ENCODE measurements at regions not wholly inside any gene's neighbourhood (a gene's known extent, or its start where the extent isn't known, plus 50 kb on each side); places are given as distances from the start of the nearest gene placed in this dataset.

GRCh38 chr6:170211404-170212025, 79.4 kb downstream of the DLL1 start:
- Histone ChIP-seq H3K9me3 (no peaks in the 10 kb centered on the region), H3K4me3 (no peak overlapping the region), H3K27ac (no peak overlapping the region), H3K4me1 (no peaks in the 10 kb centered on the region), H3K36me3 (no peaks in the 10 kb centered on the region), H3K27me3 (peaks cover 11% of the 10 kb centered on the region)
- 62 to 68% methylated on average over 6 to 8 of the region's 14 CpGs for WGBS, 2 donors (ENCODE audit: low coverage in 1 of 2)
- ATAC-seq = no peak
- TF ChIP-seq CTCF (IDR thresholded peaks at IDR 0.05) (no peak), EP300 (IDR thresholded peaks at IDR 0.05) (no peak), POLR2AphosphoS5 (IDR thresholded peaks at IDR 0.05) (no peak), POLR2A (IDR thresholded peaks at IDR 0.05) (no peak)

GRCh38 chr6:170210651-170211403, 80.1 kb downstream of the DLL1 start:
- TF ChIP-seq EP300 (IDR thresholded peaks at IDR 0.05) (no peak), CTCF (IDR thresholded peaks at IDR 0.05) (no peak), POLR2AphosphoS5 (IDR thresholded peaks at IDR 0.05) (no peak), POLR2A (IDR thresholded peaks at IDR 0.05) (no peak)

GRCh38 chr6:170210026-170210390, 80.9 kb downstream of the DLL1 start:
- TF ChIP-seq CTCF (IDR thresholded peaks at IDR 0.05) (no peak), POLR2AphosphoS5 (IDR thresholded peaks at IDR 0.05) (no peak)
- Histone ChIP-seq H3K27me3 (peaks cover 11% of the 10 kb centered on the region), H3K36me3 (no peaks in the 10 kb centered on the region), H3K9me3 (no peaks in the 10 kb centered on the region), H3K4me1 (no peaks in the 10 kb centered on the region), H3K4me3 (no peak overlapping the region), H3K27ac (no peak overlapping the region)
- no peak for ATAC-seq
- WGBS, 2 donors (ENCODE audit: low coverage in 1 of 2) = 87 to 89% methylated on average over 14 of the region's 20 CpGs

More at GRCh38 chr6:170210651-170211403, 80.1 kb downstream of the DLL1 start:
- no peaks in the 10 kb centered on the region for H3K4me1 ChIP-seq
- no peak for ATAC-seq
- WGBS, 2 donors (ENCODE audit: low coverage in 1 of 2) = 40 to 68% methylated on average over 3 to 9 of the region's 11 CpGs
- no peaks in the 10 kb centered on the region for H3K36me3 ChIP-seq
- no peaks in the 10 kb centered on the region for H3K9me3 ChIP-seq
- H3K4me3 ChIP-seq = no peak overlapping the region
- H3K27me3 ChIP-seq = peaks cover 11% of the 10 kb centered on the region
- H3K27ac ChIP-seq = no peak overlapping the region

- 60 to 83% methylated on average over 2 to 10 of the region's 22 CpGs for WGBS, 2 donors (ENCODE audit: low coverage in 1 of 2)
- no peak overlapping the region for H3K27ac ChIP-seq
- H3K27me3 ChIP-seq = peaks cover 11% of the 10 kb centered on the region
- no peaks in the 10 kb centered on the region for H3K4me1 ChIP-seq
- no peak overlapping the region for H3K4me3 ChIP-seq
- H3K9me3 ChIP-seq = no peaks in the 10 kb centered on the region
- TF ChIP-seq POLR2A (IDR thresholded peaks at IDR 0.05) = no peak
- TF ChIP-seq EP300 (IDR thresholded peaks at IDR 0.05) = no peak
- no peak for TF ChIP-seq CTCF (IDR thresholded peaks at IDR 0.05)
- TF ChIP-seq POLR2AphosphoS5 (IDR thresholded peaks at IDR 0.05) = no peak
- no peaks in the 10 kb centered on the region for H3K36me3 ChIP-seq
- ATAC-seq = no peak
Observed at GRCh38 chr6:170209354-170210025, 81.4 kb downstream of the DLL1 start.

Data from gastroesophageal sphincter (tissue), 4 donors.